GM19043 (cell line): ENCODE measurements at regions not wholly inside any gene's neighbourhood (a gene's known extent, or its start where the extent isn't known, plus 50 kb on each side); places are given as distances from the start of the nearest gene placed in this dataset.
"Not testable (repeated sequence)": the region's sequence is repeated elsewhere in the genome, so short reads cannot be mapped to it uniquely, and the experiment has no call there.

Experiments
- ATAC-seq: cut with Tn5 transposase; IDR thresholded peaks from one replicate; pipeline ENCODE4 v1.9.1; 2021; ENCODE audit warnings: low read depth; ENCODE audit not compliant: unreplicated experiment

- no peak for ATAC-seq
Measured at GRCh38 chr4:118585015-118585414, 100.2 kb upstream of the METTL14 start.

DNA sequence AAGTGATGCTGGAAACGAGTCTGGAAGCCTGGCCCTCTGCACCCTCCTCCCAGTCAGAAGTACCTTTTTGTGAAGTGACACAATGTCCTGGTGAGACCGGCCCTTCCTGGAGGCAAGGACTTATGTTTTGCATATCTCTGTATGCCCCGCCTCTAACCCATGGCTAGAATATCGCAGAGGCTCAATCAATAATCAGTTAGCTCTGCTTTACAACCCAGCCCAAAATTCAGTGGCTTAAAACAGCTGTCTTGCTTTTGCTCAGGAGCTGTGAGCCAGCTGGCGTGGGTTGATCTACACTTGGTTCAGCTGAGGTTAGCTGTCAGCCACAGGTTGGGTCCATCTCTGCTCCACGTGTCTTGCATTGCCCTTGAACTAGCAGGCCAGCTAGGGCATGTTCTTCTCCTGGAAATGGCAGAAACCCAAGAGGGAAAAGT, 98.8 kb upstream of the METTL14 start:
- no peak for ATAC-seq

DNA sequence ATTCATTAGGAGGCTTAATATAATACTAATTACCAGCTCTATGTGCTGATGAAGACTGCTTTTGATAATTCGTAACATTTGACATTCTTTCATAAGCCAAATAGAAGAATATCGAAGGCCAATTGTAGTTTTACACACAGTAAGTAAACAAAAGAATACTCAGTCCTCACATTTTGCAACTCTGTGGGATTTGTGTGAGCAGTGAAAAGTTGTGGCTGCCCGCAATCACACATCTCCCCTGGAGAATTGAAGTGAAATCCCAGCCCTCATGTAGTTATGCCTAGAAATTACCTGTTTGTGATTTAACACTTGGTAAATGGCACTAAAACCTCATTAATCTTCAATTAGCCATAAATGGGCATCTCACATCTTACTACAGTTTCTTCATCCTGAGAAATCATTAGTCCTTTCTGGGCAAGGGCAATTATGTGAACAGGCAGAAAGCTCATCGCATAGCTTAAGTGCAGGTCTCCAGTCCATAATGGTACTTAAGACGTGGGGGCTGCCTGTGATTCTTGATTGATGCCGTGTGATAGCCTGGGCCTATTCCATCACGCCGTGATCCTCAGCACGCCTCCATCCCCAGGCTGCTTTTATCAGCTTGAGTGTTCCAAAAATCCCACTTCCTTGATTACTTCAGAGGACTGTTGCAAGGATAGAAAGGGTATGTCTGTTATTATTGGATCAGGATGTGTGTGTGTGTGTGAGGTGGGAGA, 97.9 kb upstream of the METTL14 start:
- no peak for ATAC-seq

DNA sequence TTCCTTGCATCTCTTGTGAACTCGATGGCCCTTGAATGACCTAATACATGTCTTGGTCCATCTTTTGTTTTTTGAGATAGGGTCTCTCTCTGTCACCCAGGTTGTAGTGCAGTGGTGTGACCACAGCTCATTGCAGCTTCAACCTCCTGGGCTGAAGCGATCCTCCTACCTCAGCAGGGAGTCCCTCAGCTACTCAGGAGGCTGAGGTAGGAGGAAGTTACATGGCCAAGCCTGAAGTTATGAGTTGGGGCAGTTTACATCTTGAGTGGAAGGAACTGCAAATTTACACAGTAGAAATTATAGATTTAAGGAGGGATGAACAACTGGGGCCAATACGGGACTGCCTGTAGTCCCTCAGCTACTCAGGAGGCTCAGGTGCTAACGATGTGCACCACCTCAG, 97.2 kb upstream of the METTL14 start:
- ATAC-seq: no peak

- no peak for ATAC-seq
Measured at GRCh38 chr4:118589471-118590055, 95.6 kb upstream of the METTL14 start.

DNA sequence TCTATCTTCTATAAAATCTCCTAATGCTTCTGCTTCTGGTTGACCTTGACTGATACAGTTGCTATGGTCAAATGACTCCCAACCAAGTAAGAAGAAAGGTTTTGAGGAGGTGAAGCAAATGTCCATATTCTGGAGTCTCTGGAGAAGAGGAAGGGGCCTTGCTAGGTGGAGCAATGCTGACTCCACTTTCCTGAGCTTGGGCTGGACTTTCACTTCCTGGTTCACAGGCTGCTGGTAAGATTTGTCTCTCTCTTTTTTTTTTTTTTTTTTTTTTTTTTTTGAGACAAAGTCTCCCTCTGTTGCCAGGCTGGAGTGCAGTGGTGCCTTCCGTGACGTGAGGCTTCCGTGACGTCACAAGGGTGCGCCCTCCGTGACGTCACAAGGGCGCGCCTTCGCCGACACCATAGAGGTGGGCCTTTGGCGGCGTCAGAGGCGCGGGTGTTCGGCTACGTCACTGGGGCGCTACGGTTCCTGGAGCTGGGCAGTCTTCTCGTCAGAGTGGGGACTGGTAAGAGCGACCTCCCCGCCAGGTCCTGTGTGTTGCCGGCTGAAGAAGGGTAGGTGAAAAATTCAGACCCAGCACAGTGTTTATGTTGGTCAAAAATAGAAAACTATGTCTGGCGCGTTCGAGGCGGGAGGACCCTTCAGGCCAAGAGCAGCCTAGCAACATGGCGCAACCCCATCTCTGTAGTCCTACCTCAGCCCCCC, 93.7 kb upstream of the METTL14 start:
- ATAC-seq: peak; percentile 99

GRCh38 chr4:118592289-118592688, 92.9 kb upstream of the METTL14 start:
- not testable (repeated sequence) for ATAC-seq

DNA sequence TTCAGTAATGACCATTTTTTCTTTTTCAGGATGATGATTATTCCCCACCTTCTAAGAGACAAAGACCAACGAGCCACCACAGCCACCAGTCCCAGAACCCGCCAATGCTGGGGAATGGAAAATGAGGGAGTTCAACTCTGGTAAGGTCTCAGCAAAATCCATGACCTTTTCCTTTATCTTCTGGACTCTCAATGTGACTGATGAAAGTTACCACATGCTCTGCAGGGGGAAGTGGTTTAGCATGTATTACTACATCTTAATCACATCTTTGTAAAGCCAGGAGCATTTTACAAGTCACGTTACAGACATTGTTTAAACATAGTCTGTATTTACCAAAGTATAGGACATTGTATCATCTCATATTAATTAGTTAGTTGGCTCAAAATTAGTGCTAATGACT, 89.3 kb upstream of the METTL14 start:
- ATAC-seq: not testable (repeated sequence)

DNA sequence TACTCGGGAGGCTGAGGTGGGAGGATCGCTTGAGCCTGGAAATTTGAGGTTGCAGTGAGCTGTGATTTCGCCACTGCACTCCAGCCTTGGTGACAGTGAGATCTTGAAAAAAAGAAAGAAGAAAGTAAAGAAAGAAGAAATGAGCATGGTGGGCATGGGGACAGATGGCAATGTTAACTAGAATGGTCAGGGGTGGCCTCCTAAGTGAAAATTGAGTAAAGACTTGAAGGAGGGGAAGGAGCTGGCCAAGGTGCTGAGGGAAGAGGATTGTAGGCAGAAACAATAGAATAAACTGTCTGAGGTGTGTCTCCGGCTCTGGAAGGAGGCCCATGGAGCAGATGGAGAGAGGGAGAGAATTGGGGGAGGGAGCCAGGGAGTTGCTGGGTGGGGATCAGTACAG, 60.1 kb upstream of the METTL14 start:
- not testable (repeated sequence) for ATAC-seq

DNA sequence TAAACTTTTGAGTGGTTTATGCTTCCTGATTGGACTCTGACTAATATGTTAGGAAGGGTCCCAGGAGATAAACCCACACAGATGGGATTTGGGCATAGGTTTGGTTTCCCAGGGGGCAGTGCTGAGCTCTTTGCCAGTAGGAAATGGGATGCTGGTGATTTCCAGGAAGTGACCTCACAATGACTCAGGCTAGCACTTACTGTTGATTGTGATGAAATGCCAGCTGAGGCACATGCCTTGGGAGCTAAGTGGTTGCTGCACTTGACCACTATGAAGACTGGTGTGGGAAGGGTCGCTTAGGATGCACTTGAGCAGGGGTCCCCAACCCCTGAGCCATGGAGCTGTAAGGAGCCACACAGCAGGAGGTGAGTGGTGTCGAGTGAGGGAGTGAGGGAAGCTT, 55.5 kb upstream of the METTL14 start:
- not testable (repeated sequence) for ATAC-seq

DNA sequence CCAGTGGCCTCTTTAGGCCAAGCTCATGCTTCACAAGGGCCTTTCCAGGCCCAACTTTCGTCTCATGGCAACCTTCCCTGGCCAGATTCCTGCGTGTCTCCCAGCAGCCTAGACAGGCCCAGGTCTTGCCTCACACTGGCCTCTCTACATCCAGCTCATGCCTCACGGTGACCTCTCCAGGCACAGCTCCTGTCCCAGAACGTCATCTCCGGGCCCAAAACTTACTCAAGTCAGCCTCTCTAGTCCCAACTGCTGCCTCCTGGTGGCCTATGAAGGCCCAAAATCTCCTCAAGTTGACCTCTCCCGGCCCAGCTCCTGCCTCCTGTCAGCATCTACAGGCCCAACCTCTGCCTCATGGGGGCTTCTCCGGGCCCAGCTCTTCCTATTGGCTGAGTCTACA, 54.3 kb upstream of the METTL14 start:
- ATAC-seq: not testable (repeated sequence)

DNA sequence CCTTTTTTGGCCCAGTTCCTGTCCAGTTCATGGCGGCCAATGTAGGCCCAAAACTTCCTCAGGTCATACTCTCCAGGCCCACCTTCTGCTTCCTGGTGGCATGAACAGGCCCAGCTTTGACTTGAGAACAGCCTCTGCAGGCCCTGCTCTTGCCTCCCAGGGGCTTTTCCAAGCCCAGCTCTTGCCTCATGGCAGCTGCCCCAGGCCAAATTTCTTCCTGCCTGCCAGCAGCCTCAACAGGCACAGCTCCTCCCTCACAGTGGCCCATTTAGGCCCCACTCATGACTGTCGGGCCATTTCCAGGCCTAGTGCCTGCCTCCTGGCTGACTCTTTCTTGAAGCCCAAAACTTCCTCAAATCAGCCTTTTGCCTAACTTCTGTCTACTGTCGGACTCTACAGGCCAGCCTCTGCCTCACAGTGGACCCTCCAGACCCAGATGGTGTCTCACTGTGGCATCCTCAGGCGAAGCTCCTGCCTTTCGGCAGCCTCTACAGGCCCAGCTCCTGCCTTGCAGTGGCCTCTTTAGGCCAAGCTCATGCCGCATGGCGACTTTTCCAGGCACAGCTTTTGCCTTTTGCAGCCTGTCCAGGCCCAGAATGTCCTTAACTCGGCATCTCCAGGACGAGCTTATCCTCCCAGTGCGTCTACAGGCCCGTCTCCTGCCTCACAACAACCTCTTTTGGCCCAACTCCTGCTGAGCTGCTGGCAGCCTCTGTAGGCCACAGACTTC, 53.7 kb upstream of the METTL14 start:
- not testable (repeated sequence) for ATAC-seq

- ATAC-seq: not testable (repeated sequence)
Measured at GRCh38 chr4:118633476-118633875, 51.7 kb upstream of the METTL14 start.

- ATAC-seq: not testable (repeated sequence)
Measured at GRCh38 chr4:118634126-118634875, 50.9 kb upstream of the METTL14 start.
